ENCODE measurements at regions not wholly inside any gene's neighbourhood (a gene's known extent, or its start where the extent isn't known, plus 50 kb on each side); places are given as distances from the start of the nearest gene placed in this dataset.

DNA sequence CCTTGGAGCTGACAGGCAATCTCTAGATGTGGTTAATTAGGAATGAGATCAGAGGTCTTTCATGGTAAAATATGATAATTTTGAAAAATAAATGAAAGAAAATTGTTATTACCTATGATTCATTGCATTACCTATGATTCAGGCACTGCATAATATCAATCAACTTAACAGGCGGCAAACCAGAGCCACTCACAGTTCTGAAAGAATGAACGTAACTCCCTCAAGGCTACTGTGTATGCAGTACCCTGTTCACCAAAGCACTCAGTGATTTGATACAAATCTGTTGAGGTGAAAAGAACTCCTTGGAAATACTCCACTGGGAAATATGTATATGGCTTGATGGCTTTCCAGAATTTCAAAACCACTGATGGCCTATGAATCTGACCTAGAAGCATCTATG lies 398.9 kb downstream of the ACTL7B start:
- H3K27ac ChIP-seq (ENCODE audit: low read depth, low read length), result no peak overlapping the region
- H3K9ac ChIP-seq (ENCODE audit: low read depth, low read length), result no peak overlapping the region

DNA sequence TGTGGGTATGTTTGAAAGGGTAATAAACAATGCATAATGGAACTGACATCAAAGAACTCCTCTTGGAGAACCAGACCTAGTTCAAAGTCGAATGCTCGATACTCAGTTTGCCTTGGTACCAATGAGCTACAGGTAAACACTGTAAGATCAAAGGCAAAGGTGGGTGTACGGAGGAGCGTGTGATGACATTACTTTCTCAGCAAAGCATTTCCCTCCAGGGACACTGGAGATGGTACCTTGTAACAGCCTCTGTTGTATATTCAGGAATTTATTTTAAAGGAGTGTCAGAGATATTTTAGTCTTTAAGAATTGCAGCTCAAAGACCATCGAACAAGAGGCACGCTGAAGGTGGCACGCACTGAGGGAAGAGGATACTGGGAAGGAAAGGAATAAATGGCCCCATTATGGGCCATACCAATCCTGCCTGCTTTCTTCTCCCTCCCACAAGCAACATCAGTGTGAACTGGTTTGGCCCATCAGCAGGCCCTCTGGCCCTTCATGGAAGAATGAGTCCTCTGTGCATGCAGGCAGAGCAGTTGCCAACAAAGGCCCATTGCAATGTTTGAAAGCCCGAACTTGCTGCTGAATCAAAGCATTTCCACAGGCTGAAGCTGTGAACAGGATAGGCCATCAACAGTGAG lies 410.2 kb downstream of the ACTL7B start:
- H3K9ac ChIP-seq (ENCODE audit: low read depth, low read length), result no peak overlapping the region
- H3K36me3 ChIP-seq (ENCODE audit: control insufficient read depth, insufficient read depth, low read length), result no peaks in the 10 kb centered on the region
- H3K27ac ChIP-seq (ENCODE audit: low read depth, low read length), result no peak overlapping the region
- no peaks in the 10 kb centered on the region for H3K27me3 ChIP-seq (ENCODE audit: control insufficient read depth, insufficient read depth, low read length)
- no peak overlapping the region for H3K4me3 ChIP-seq (ENCODE audit: low read depth, low read length)
- H3K4me1 ChIP-seq (ENCODE audit: control insufficient read depth, insufficient read depth, low read length), result no peaks in the 10 kb centered on the region
- no peaks in the 10 kb centered on the region for H3K9me3 ChIP-seq (ENCODE audit: control insufficient read depth, insufficient read depth, low read length)

More for the DNA sequence above, 398.9 kb downstream of the ACTL7B start:
- Histone ChIP-seq H3K4me3 (ENCODE audit: low read depth, low read length) (no peak overlapping the region), H3K9me3 (ENCODE audit: control insufficient read depth, insufficient read depth, low read length) (no peaks in the 10 kb centered on the region), H3K27me3 (ENCODE audit: control insufficient read depth, insufficient read depth, low read length) (no peaks in the 10 kb centered on the region), H3K36me3 (ENCODE audit: control insufficient read depth, insufficient read depth, low read length) (no peaks in the 10 kb centered on the region), H3K4me1 (ENCODE audit: control insufficient read depth, insufficient read depth, low read length) (no peaks in the 10 kb centered on the region)

DNA sequence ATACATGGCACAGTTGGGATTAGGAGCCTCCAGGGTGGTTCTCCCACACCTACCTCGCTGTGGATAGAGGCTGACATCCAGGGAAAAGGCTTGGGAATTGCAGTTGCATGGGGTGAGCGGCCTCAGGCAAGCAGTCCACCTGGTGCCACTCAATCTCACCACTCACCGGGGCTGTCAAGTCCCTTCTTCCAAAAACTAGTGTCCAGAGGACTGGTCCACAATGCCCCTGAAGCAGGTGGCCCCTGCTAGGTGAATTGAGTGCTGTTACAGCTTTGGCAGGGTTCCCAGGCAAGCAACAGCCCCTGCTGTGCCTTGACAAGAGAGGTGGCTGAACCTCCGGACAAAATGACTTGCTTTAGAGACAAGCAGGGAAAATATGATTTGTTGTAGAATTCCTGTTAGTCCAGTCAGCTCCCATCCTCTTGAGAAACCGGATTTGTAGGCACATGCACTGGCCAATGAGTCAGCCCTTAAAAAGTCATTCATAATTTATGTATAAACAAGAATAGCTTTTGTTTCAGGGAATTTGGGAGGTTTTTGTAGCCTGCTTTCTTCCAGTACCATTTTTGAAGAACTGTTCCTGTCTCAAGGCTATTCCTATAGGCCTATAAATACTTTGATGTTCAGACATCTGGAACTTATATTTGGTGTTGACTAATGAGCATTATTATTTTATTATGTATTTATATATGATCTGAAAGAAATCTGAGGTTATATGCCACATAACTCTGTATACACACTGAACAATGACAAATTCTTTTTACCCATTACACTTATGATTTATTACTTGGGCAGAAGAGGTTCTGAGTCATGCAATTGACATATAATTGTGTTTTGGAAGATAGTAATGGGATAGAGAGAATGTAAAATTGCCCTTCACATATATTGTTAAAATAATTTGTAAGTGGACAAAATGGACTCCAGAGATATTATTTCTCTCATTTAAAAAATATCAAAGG lies 411.1 kb downstream of the ACTL7B start:
- H3K9ac ChIP-seq (ENCODE audit: low read depth, low read length), result no peak overlapping the region
- no peak overlapping the region for H3K27ac ChIP-seq (ENCODE audit: low read depth, low read length)
- H3K27me3 ChIP-seq (ENCODE audit: control insufficient read depth, insufficient read depth, low read length), result no peaks in the 10 kb centered on the region
- no peaks in the 10 kb centered on the region for H3K9me3 ChIP-seq (ENCODE audit: control insufficient read depth, insufficient read depth, low read length)
- H3K4me1 ChIP-seq (ENCODE audit: control insufficient read depth, insufficient read depth, low read length), result no peaks in the 10 kb centered on the region
- no peaks in the 10 kb centered on the region for H3K36me3 ChIP-seq (ENCODE audit: control insufficient read depth, insufficient read depth, low read length)
- H3K4me3 ChIP-seq (ENCODE audit: low read depth, low read length), result no peak overlapping the region

DNA sequence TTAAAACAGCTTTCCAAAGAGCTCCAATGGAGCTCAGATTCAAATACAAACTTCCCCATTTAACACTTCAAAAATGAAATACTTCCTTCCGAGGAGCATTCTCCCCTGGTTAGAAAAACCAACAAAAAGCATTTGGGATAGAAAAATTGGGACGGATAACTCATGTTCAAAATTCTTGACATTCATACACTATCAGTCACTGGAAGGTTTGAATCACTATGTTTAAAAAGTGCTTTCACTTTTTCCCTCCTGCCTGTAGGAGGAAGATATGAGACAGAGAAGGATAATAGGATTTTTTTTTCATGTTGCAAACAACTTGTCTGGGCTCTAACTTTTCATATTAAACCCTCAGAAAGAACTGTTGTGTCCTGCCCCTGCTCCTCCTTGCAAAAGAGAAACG lies 412.0 kb downstream of the ACTL7B start:
- H3K9me3 ChIP-seq (ENCODE audit: control insufficient read depth, insufficient read depth, low read length), result no peaks in the 10 kb centered on the region
- no peaks in the 10 kb centered on the region for H3K36me3 ChIP-seq (ENCODE audit: control insufficient read depth, insufficient read depth, low read length)
- H3K9ac ChIP-seq (ENCODE audit: low read depth, low read length), result no peak overlapping the region
- H3K27ac ChIP-seq (ENCODE audit: low read depth, low read length), result no peak overlapping the region
- H3K27me3 ChIP-seq (ENCODE audit: control insufficient read depth, insufficient read depth, low read length), result no peaks in the 10 kb centered on the region
- no peaks in the 10 kb centered on the region for H3K4me1 ChIP-seq (ENCODE audit: control insufficient read depth, insufficient read depth, low read length)
- no peak overlapping the region for H3K4me3 ChIP-seq (ENCODE audit: low read depth, low read length)

DNA sequence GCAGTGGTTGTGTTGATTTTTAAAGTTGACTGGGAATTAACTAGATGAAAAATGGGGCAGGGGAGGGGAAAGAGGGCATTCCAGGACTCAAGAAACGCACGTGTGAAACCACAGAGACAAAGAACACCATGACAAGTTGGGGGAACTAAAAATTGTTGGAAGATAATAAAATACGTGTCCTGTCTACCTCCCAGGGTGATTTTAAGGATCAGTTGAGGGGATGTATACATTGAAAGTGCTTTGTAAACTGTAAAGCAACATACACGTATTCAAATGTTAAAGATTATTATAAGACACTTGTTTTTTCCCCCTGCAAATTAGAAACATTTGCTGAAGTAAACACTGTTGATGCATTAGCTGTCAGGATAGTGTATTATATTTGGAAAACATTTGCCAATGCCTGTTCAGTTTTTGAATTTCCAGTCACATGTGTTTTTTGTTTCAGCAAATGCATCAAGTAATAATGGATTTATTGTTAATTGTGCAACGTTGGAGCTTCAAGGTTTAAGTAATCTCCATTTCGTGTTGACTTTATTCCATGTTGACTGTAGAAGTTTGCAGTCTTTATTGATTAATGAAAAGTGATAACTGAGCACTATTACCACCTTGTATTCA lies 412.7 kb downstream of the ACTL7B start:
- H3K4me1 ChIP-seq (ENCODE audit: control insufficient read depth, insufficient read depth, low read length), result no peaks in the 10 kb centered on the region
- no peak overlapping the region for H3K9ac ChIP-seq (ENCODE audit: low read depth, low read length)

DNA sequence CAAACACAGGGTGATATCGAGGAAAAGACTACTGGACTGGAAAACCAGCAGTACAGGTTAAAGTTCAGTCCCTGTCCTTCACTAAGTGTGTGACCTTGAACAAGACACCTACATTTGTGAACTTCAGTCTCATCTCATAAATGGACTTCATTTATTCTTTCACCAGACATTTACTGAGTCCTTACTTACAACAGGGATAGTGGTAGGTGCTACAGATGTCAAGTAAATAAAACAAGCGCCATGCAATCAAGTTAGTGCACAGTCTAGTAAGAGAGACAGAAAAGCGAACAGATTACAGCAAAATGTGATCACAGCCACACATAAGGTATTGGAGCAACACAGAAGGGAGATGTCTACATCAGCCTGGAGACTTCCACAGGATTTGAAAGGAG lies 413.2 kb downstream of the ACTL7B start:
- no peaks in the 10 kb centered on the region for H3K36me3 ChIP-seq (ENCODE audit: control insufficient read depth, insufficient read depth, low read length)
- H3K4me3 ChIP-seq (ENCODE audit: low read depth, low read length), result no peak overlapping the region
- no peak overlapping the region for H3K9ac ChIP-seq (ENCODE audit: low read depth, low read length)
- H3K9me3 ChIP-seq (ENCODE audit: control insufficient read depth, insufficient read depth, low read length), result no peaks in the 10 kb centered on the region
- H3K27ac ChIP-seq (ENCODE audit: low read depth, low read length), result no peak overlapping the region
- H3K4me1 ChIP-seq (ENCODE audit: control insufficient read depth, insufficient read depth, low read length), result no peaks in the 10 kb centered on the region
- H3K27me3 ChIP-seq (ENCODE audit: control insufficient read depth, insufficient read depth, low read length), result no peaks in the 10 kb centered on the region

More for the DNA sequence above, 412.7 kb downstream of the ACTL7B start:
- H3K27ac ChIP-seq (ENCODE audit: low read depth, low read length), result no peak overlapping the region
- no peaks in the 10 kb centered on the region for H3K9me3 ChIP-seq (ENCODE audit: control insufficient read depth, insufficient read depth, low read length)
- no peaks in the 10 kb centered on the region for H3K27me3 ChIP-seq (ENCODE audit: control insufficient read depth, insufficient read depth, low read length)
- H3K36me3 ChIP-seq (ENCODE audit: control insufficient read depth, insufficient read depth, low read length), result no peaks in the 10 kb centered on the region
- H3K4me3 ChIP-seq (ENCODE audit: low read depth, low read length), result no peak overlapping the region

DNA sequence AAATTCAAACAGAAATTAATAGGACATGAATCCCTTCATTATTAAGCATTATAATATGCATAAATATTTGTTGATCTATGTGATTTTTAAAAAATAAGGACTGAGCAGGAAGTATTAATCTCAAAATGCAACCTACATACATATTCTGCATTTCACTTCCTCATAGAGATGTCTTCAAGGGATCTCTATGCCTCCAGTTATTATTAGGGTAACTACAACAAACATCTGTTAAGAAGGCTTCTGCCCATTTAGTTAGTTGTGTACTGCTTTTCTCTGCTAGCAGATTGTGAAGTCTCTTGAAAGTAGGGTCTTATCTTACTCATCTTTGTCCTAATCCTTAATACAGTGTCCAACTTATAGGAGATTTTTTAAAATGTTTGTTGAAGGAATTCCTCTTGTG lies 414.1 kb downstream of the ACTL7B start:
- H3K4me1 ChIP-seq (ENCODE audit: control insufficient read depth, insufficient read depth, low read length), result no peaks in the 10 kb centered on the region
- H3K36me3 ChIP-seq (ENCODE audit: control insufficient read depth, insufficient read depth, low read length), result no peaks in the 10 kb centered on the region
- no peak overlapping the region for H3K4me3 ChIP-seq (ENCODE audit: low read depth, low read length)
- no peaks in the 10 kb centered on the region for H3K9me3 ChIP-seq (ENCODE audit: control insufficient read depth, insufficient read depth, low read length)
- H3K9ac ChIP-seq (ENCODE audit: low read depth, low read length), result no peak overlapping the region
- no peaks in the 10 kb centered on the region for H3K27me3 ChIP-seq (ENCODE audit: control insufficient read depth, insufficient read depth, low read length)
- H3K27ac ChIP-seq (ENCODE audit: low read depth, low read length), result no peak overlapping the region

DNA sequence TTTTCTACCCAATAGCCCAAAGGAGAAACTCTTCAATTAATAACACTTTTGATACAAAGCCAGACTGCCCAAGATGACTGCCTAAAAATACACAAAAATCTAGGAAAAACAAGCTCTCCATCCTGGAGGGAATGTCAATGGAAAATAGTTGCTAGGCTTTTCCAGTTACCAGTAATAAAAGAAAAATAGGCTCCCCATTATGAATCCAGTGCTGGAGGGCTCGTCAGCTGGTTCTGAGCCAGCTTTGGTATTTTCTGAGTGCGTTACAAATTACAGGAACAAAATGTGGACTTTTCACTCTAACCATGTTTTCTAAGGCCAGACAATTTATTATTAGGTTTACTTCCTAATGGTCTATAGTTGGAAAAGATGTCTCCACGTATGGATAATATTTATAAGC lies 414.5 kb downstream of the ACTL7B start:
- H3K9ac ChIP-seq (ENCODE audit: low read depth, low read length), result no peak overlapping the region
- no peaks in the 10 kb centered on the region for H3K36me3 ChIP-seq (ENCODE audit: control insufficient read depth, insufficient read depth, low read length)
- H3K4me3 ChIP-seq (ENCODE audit: low read depth, low read length), result no peak overlapping the region
- no peak overlapping the region for H3K27ac ChIP-seq (ENCODE audit: low read depth, low read length)
- H3K9me3 ChIP-seq (ENCODE audit: control insufficient read depth, insufficient read depth, low read length), result no peaks in the 10 kb centered on the region
- no peaks in the 10 kb centered on the region for H3K4me1 ChIP-seq (ENCODE audit: control insufficient read depth, insufficient read depth, low read length)
- no peaks in the 10 kb centered on the region for H3K27me3 ChIP-seq (ENCODE audit: control insufficient read depth, insufficient read depth, low read length)

DNA sequence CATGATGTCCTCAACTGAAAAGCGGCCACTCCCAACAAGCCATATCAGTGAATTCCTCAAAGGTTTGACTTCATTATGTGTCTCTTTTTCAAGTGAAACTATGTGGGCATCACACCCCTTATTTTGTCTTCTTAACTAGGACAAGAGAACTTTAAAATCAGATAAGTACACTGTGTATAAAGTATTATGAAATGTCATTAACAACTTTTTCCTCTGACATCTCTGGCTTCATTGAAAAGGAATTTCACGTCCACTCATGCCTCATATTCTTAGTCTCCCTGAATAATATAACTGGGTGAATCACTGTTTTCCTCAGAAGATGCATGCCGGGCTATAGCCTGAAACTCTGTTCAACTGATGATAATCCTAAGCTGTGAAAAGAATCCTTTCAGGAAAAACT lies 415.8 kb downstream of the ACTL7B start:
- H3K36me3 ChIP-seq (ENCODE audit: control insufficient read depth, insufficient read depth, low read length), result no peaks in the 10 kb centered on the region
- no peak overlapping the region for H3K4me3 ChIP-seq (ENCODE audit: low read depth, low read length)
- no peak overlapping the region for H3K27ac ChIP-seq (ENCODE audit: low read depth, low read length)
- no peaks in the 10 kb centered on the region for H3K9me3 ChIP-seq (ENCODE audit: control insufficient read depth, insufficient read depth, low read length)
- no peak overlapping the region for H3K9ac ChIP-seq (ENCODE audit: low read depth, low read length)
- no peaks in the 10 kb centered on the region for H3K27me3 ChIP-seq (ENCODE audit: control insufficient read depth, insufficient read depth, low read length)
- no peaks in the 10 kb centered on the region for H3K4me1 ChIP-seq (ENCODE audit: control insufficient read depth, insufficient read depth, low read length)

DNA sequence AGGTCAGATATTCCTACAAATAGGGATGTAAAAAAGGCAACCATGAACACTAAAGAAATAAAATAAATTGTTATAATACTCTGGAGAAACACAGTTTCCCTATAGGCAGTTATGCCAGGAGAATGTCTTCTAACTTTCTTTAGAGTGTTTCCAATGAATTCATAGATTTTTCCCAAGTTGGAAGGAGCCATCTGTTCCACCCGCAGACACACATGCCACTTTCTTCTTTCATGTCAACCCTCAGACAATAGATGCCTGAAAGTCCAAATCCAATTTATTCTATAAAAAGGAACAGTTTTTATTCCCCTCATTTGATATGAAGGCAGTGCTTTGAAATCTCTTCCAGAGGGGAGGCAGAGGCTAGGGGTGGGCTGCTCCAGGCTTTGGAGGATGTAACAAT lies 418.1 kb downstream of the ACTL7B start:
- Histone ChIP-seq H3K36me3 (ENCODE audit: control insufficient read depth, insufficient read depth, low read length) (no peaks in the 10 kb centered on the region), H3K27ac (ENCODE audit: low read depth, low read length) (no peak overlapping the region), H3K27me3 (ENCODE audit: control insufficient read depth, insufficient read depth, low read length) (no peaks in the 10 kb centered on the region)

DNA sequence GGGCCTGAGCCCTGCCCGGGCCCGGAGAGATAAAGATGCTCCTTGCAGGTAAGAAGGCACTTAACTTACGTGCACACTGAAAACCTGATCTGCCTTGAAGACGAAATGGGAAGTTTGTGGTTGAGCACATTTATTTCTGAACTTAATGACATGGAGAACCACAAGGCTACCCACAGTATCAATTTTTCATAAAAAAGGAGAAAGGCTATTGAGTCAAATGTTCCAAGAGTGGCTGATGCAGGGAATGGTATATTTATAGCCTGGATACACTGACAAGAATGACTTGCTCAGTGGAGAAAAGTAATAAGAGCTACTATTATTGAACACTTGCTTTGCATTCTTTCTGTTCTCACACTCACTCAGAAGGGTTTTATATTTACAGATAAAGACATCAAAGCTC lies 419.3 kb downstream of the ACTL7B start:
- H3K27ac ChIP-seq (ENCODE audit: low read depth, low read length), result no peak overlapping the region
- H3K27me3 ChIP-seq (ENCODE audit: control insufficient read depth, insufficient read depth, low read length), result no peaks in the 10 kb centered on the region
- no peak overlapping the region for H3K4me3 ChIP-seq (ENCODE audit: low read depth, low read length)
- H3K36me3 ChIP-seq (ENCODE audit: control insufficient read depth, insufficient read depth, low read length), result no peaks in the 10 kb centered on the region
- no peaks in the 10 kb centered on the region for H3K9me3 ChIP-seq (ENCODE audit: control insufficient read depth, insufficient read depth, low read length)
- no peak overlapping the region for H3K9ac ChIP-seq (ENCODE audit: low read depth, low read length)
- no peaks in the 10 kb centered on the region for H3K4me1 ChIP-seq (ENCODE audit: control insufficient read depth, insufficient read depth, low read length)

More for the DNA sequence above, 418.1 kb downstream of the ACTL7B start:
- no peaks in the 10 kb centered on the region for H3K9me3 ChIP-seq (ENCODE audit: control insufficient read depth, insufficient read depth, low read length)
- no peaks in the 10 kb centered on the region for H3K4me1 ChIP-seq (ENCODE audit: control insufficient read depth, insufficient read depth, low read length)
- H3K4me3 ChIP-seq (ENCODE audit: low read depth, low read length), result no peak overlapping the region
- H3K9ac ChIP-seq (ENCODE audit: low read depth, low read length), result no peak overlapping the region

All from HUES48 (cell line).